ENCODE measurements at regions not wholly inside any gene's neighbourhood (a gene's known extent, or its start where the extent isn't known, plus 50 kb on each side); places are given as distances from the start of the nearest gene placed in this dataset.

DNA sequence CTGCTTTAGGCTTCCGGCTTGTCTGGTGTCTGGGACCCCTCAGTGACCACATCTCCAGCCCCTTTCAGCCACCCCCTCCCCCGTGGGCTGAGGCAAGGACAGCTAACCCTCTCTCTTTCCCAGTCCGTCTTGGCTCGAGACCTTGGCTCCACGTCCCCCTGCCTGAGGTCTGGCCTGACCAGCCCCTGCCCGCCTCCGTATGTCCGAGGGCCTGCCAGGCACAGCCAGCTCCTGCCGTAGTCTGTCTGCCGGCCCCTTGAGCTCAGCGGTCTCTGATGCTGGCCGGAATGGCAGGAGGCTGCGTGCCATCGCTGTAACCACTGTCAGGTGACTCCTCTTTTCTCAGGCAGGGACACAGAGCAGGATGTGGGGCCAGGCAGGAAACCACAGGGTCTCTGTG lies 73.3 kb upstream of the LRPAP1 start:
- TF ChIP-seq POLR2A (IDR thresholded peaks at IDR 0.05; ENCODE audit: low read depth, low read length) (no peak), POLR2AphosphoS5 (IDR thresholded peaks at IDR 0.05; ENCODE audit: low read depth, low read length) (no peak), TAF1 (IDR thresholded peaks at IDR 0.05; ENCODE audit: low read depth, low read length) (no peak), POU2F2 (IDR thresholded peaks at IDR 0.05; ENCODE audit: low read depth, low read length) (no peak), SPI1 (IDR thresholded peaks at IDR 0.05; ENCODE audit: low read depth, low read length) (no peak)

Data from GM12891 (cell line).